ENCODE measurements at regions not wholly inside any gene's neighbourhood (a gene's known extent, or its start where the extent isn't known, plus 50 kb on each side); places are given as distances from the start of the nearest gene placed in this dataset.
A peak's percentile ranks its signal among the peaks of the same experiment; 100 is the strongest.

- DNase-seq (no peak), ATAC-seq (ENCODE audit: low read depth in 2 of 2) (no peak)
- no peaks in the 10 kb centered on the region for H3K36me3 Mint-ChIP-seq
- H3K4me1 Mint-ChIP-seq: no peaks in the 10 kb centered on the region
- no peaks in the 10 kb centered on the region for H3K27me3 Mint-ChIP-seq
- H3K27ac Mint-ChIP-seq: no peak overlapping the region
- peaks cover 0 to 6% (median 0%) of the 10 kb centered on the region in 7 donors for H3K9me3 Mint-ChIP-seq
- H3K4me3 Mint-ChIP-seq: no peak overlapping the region
Observed at GRCh38 chr9:103372828-103373227, 377.7 kb downstream of the CYLC2 start.

GRCh38 chr9:103377667-103378066 is 382.5 kb downstream of the CYLC2 start:
- no peak overlapping the region for H3K27ac Mint-ChIP-seq
- no peaks in the 10 kb centered on the region for H3K4me1 Mint-ChIP-seq
- no peak for DNase-seq
- no peak for ATAC-seq (ENCODE audit: low read depth in 2 of 2)
- no peaks in the 10 kb centered on the region for H3K36me3 Mint-ChIP-seq
- H3K4me3 Mint-ChIP-seq: no peak overlapping the region
- no peaks in the 10 kb centered on the region for H3K27me3 Mint-ChIP-seq
- H3K9me3 Mint-ChIP-seq: peaks cover 0 to 6% (median 0%) of the 10 kb centered on the region in 7 donors

- Mint-ChIP-seq H3K4me1 (no peaks in the 10 kb centered on the region), H3K27ac (no peak overlapping the region), H3K9me3 (no peaks in the 10 kb centered on the region), H3K4me3 (no peak overlapping the region), H3K27me3 (no peaks in the 10 kb centered on the region), H3K36me3 (no peaks in the 10 kb centered on the region)
- ATAC-seq (ENCODE audit: low read depth in 2 of 2) (peak in 1 of 2 donors; percentile 43), DNase-seq (peak; percentile 9)
Observed at GRCh38 chr9:103397868-103398600, 402.9 kb downstream of the CYLC2 start.

GRCh38 chr9:103399535-103399934 is 404.4 kb downstream of the CYLC2 start:
- H3K9me3 Mint-ChIP-seq: no peaks in the 10 kb centered on the region

GRCh38 chr9:103407260-103407659 is 412.1 kb downstream of the CYLC2 start:
- Mint-ChIP-seq H3K36me3 (no peaks in the 10 kb centered on the region), H3K27me3 (no peaks in the 10 kb centered on the region), H3K9me3 (no peaks in the 10 kb centered on the region), H3K4me1 (no peaks in the 10 kb centered on the region), H3K4me3 (no peak overlapping the region), H3K27ac (no peak overlapping the region)
- ATAC-seq (ENCODE audit: low read depth in 2 of 2): no peak
- no peak for DNase-seq

More at GRCh38 chr9:103399535-103399934, 404.4 kb downstream of the CYLC2 start:
- DNase-seq (no peak), ATAC-seq (ENCODE audit: low read depth in 2 of 2) (no peak)
- Mint-ChIP-seq H3K4me1 (no peaks in the 10 kb centered on the region), H3K4me3 (no peak overlapping the region), H3K36me3 (no peaks in the 10 kb centered on the region), H3K27me3 (no peaks in the 10 kb centered on the region), H3K27ac (no peak overlapping the region)

- no peak overlapping the region for H3K4me3 Mint-ChIP-seq
Observed at GRCh38 chr9:103410059-103410458, 414.9 kb downstream of the CYLC2 start.

GRCh38 chr9:103427696-103428095 is 432.6 kb downstream of the CYLC2 start:
- H3K4me1 Mint-ChIP-seq: no peaks in the 10 kb centered on the region
- ATAC-seq (ENCODE audit: low read depth in 2 of 2): no peak
- H3K9me3 Mint-ChIP-seq: peaks cover 0 to 8% (median 0%) of the 10 kb centered on the region in 7 donors
- no peaks in the 10 kb centered on the region for H3K27me3 Mint-ChIP-seq
- DNase-seq: no peak
- H3K36me3 Mint-ChIP-seq: no peaks in the 10 kb centered on the region
- H3K27ac Mint-ChIP-seq: no peak overlapping the region
- no peak overlapping the region for H3K4me3 Mint-ChIP-seq

More at GRCh38 chr9:103410059-103410458, 414.9 kb downstream of the CYLC2 start:
- ATAC-seq (ENCODE audit: low read depth in 2 of 2) (no peak), DNase-seq (no peak)
- no peaks in the 10 kb centered on the region for H3K4me1 Mint-ChIP-seq
- H3K36me3 Mint-ChIP-seq: no peaks in the 10 kb centered on the region
- no peak overlapping the region for H3K27ac Mint-ChIP-seq
- no peaks in the 10 kb centered on the region for H3K27me3 Mint-ChIP-seq
- no peaks in the 10 kb centered on the region for H3K9me3 Mint-ChIP-seq

GRCh38 chr9:103430469-103430868 is 435.3 kb downstream of the CYLC2 start:
- H3K27ac Mint-ChIP-seq: no peak overlapping the region

GRCh38 chr9:103431809-103432208 is 436.7 kb downstream of the CYLC2 start:
- Mint-ChIP-seq H3K4me3 (no peak overlapping the region), H3K4me1 (no peaks in the 10 kb centered on the region), H3K27me3 (no peaks in the 10 kb centered on the region), H3K27ac (no peak overlapping the region), H3K36me3 (no peaks in the 10 kb centered on the region), H3K9me3 (peaks cover 0 to 8% (median 0%) of the 10 kb centered on the region in 7 donors)
- no peak for ATAC-seq (ENCODE audit: low read depth in 2 of 2)
- no peak for DNase-seq

More at GRCh38 chr9:103430469-103430868, 435.3 kb downstream of the CYLC2 start:
- DNase-seq: no peak
- H3K4me3 Mint-ChIP-seq: no peak overlapping the region
- H3K4me1 Mint-ChIP-seq: no peaks in the 10 kb centered on the region
- H3K27me3 Mint-ChIP-seq: no peaks in the 10 kb centered on the region
- peaks cover 0 to 8% (median 0%) of the 10 kb centered on the region in 7 donors for H3K9me3 Mint-ChIP-seq
- no peak for ATAC-seq (ENCODE audit: low read depth in 2 of 2)
- H3K36me3 Mint-ChIP-seq: no peaks in the 10 kb centered on the region

- no peak overlapping the region for H3K27ac Mint-ChIP-seq
- H3K4me1 Mint-ChIP-seq: no peaks in the 10 kb centered on the region
- H3K36me3 Mint-ChIP-seq: no peaks in the 10 kb centered on the region
- peaks cover 0 to 2% (median 0%) of the 10 kb centered on the region in 7 donors for H3K9me3 Mint-ChIP-seq
- no peak for DNase-seq
- no peak for ATAC-seq (ENCODE audit: low read depth in 2 of 2)
- H3K27me3 Mint-ChIP-seq: no peaks in the 10 kb centered on the region
- no peak overlapping the region for H3K4me3 Mint-ChIP-seq
Observed at GRCh38 chr9:103444176-103444575, 449.0 kb downstream of the CYLC2 start.

- Mint-ChIP-seq H3K4me1 (no peaks in the 10 kb centered on the region), H3K27ac (no peak overlapping the region), H3K9me3 (peaks cover 0 to 8% (median 0%) of the 10 kb centered on the region in 7 donors), H3K4me3 (no peak overlapping the region), H3K36me3 (no peaks in the 10 kb centered on the region), H3K27me3 (no peaks in the 10 kb centered on the region)
- DNase-seq (no peak), ATAC-seq (ENCODE audit: low read depth in 2 of 2) (no peak)
Observed at GRCh38 chr9:103458826-103459225, 463.7 kb downstream of the CYLC2 start.

GRCh38 chr9:103471241-103471640 is 476.1 kb downstream of the CYLC2 start:
- Mint-ChIP-seq H3K27me3 (no peaks in the 10 kb centered on the region), H3K36me3 (no peaks in the 10 kb centered on the region), H3K9me3 (peaks cover 0 to 9% (median 6%) of the 10 kb centered on the region in 7 donors), H3K27ac (no peak overlapping the region), H3K4me3 (no peak overlapping the region), H3K4me1 (no peaks in the 10 kb centered on the region)
- DNase-seq: no peak
- no peak for ATAC-seq (ENCODE audit: low read depth in 2 of 2)

- Mint-ChIP-seq H3K27ac (no peak overlapping the region), H3K4me3 (no peak overlapping the region), H3K4me1 (no peaks in the 10 kb centered on the region), H3K27me3 (no peaks in the 10 kb centered on the region), H3K36me3 (no peaks in the 10 kb centered on the region), H3K9me3 (peaks cover 0 to 11% (median 2%) of the 10 kb centered on the region in 7 donors)
- DNase-seq: no peak
- ATAC-seq (ENCODE audit: low read depth in 2 of 2): no peak
Observed at GRCh38 chr9:103474156-103474555, 479.0 kb downstream of the CYLC2 start.

GRCh38 chr9:103483471-103484096 is 488.5 kb downstream of the CYLC2 start:
- Mint-ChIP-seq H3K27ac (no peak overlapping the region), H3K9me3 (peaks cover 0 to 20% (median 8%) of the 10 kb centered on the region in 7 donors), H3K27me3 (no peaks in the 10 kb centered on the region), H3K4me3 (no peak overlapping the region), H3K4me1 (no peaks in the 10 kb centered on the region), H3K36me3 (no peaks in the 10 kb centered on the region)
- ATAC-seq (ENCODE audit: low read depth in 2 of 2): no peak
- DNase-seq: no peak

Measured in naive B cell (primary cell).